ENCODE measurements at regions not wholly inside any gene's neighbourhood (a gene's known extent, or its start where the extent isn't known, plus 50 kb on each side); places are given as distances from the start of the nearest gene placed in this dataset.

GRCh38 chr2:128372621-128373341 lies 54.1 kb upstream of the HS6ST1 start:
- no peak overlapping the region for H3K4me2 ChIP-seq (ENCODE audit: extremely low read depth, insufficient read depth, low read length)
- peaks cover 17% of the 10 kb centered on the region for H3K4me1 ChIP-seq (ENCODE audit: control insufficient read depth, extremely low read depth, insufficient read depth, low read length)
- DNase-seq (ENCODE audit: low read depth in 2 of 2), result no peak
- H3K4me3 ChIP-seq (replicated peaks in 1 of 4; ENCODE audit: control extremely low read depth in 1 of 4, insufficient read depth in 1 of 4, low read depth in 3 of 4, low read length in 4 of 4), result no peak overlapping the region
- TF ChIP-seq EZH2 (IDR thresholded peaks at IDR 0.05; ENCODE audit: low read length, missing control alignments), result no peak
- TF ChIP-seq CTCF (conservative IDR thresholded peaks at IDR 0.05 in 1 of 2, IDR thresholded peaks at IDR 0.05 in 1 of 2; ENCODE audit: low read depth in 1 of 2, low read length in 2 of 2), result no peak
- H3K27me3 ChIP-seq (ENCODE audit: control insufficient read depth, insufficient read depth, low read length), result no peaks in the 10 kb centered on the region
- no peak overlapping the region for H2AFZ ChIP-seq (ENCODE audit: low read length)
- no peak overlapping the region for H3K9ac ChIP-seq (ENCODE audit: insufficient read depth, low read length)
- no peaks in the 10 kb centered on the region for H3K9me3 ChIP-seq (ENCODE audit: control insufficient read depth, insufficient read depth, low read depth, low read length)
- no peaks in the 10 kb centered on the region for H3K79me2 ChIP-seq (ENCODE audit: control insufficient read depth, insufficient read depth, low read length)
- H3K36me3 ChIP-seq (ENCODE audit: control insufficient read depth, insufficient read depth, low read length), result no peaks in the 10 kb centered on the region
- H4K20me1 ChIP-seq (ENCODE audit: control insufficient read depth, extremely low read depth, insufficient read depth, low read length), result no peaks in the 10 kb centered on the region
- no peak overlapping the region for H3K27ac ChIP-seq (ENCODE audit: insufficient read depth, low read length)

- Histone ChIP-seq H3K4me3 (replicated peaks in 1 of 4; ENCODE audit: control extremely low read depth in 1 of 4, insufficient read depth in 1 of 4, low read depth in 3 of 4, low read length in 4 of 4) (no peak overlapping the region), H2AFZ (ENCODE audit: low read length) (no peak overlapping the region), H3K27me3 (ENCODE audit: control insufficient read depth, insufficient read depth, low read length) (no peaks in the 10 kb centered on the region), H3K36me3 (ENCODE audit: control insufficient read depth, insufficient read depth, low read length) (no peaks in the 10 kb centered on the region), H3K79me2 (ENCODE audit: control insufficient read depth, insufficient read depth, low read length) (no peaks in the 10 kb centered on the region), H3K4me1 (ENCODE audit: control insufficient read depth, extremely low read depth, insufficient read depth, low read length) (peaks cover 17% of the 10 kb centered on the region), H4K20me1 (ENCODE audit: control insufficient read depth, extremely low read depth, insufficient read depth, low read length) (no peaks in the 10 kb centered on the region), H3K9ac (ENCODE audit: insufficient read depth, low read length) (no peak overlapping the region), H3K27ac (ENCODE audit: insufficient read depth, low read length) (no peak overlapping the region), H3K4me2 (ENCODE audit: extremely low read depth, insufficient read depth, low read length) (no peak overlapping the region), H3K9me3 (ENCODE audit: control insufficient read depth, insufficient read depth, low read depth, low read length) (no peaks in the 10 kb centered on the region)
- TF ChIP-seq CTCF (conservative IDR thresholded peaks at IDR 0.05 in 1 of 2, IDR thresholded peaks at IDR 0.05 in 1 of 2; ENCODE audit: low read depth in 1 of 2, low read length in 2 of 2) (no peak), EZH2 (IDR thresholded peaks at IDR 0.05; ENCODE audit: low read length, missing control alignments) (no peak)
- DNase-seq (ENCODE audit: low read depth in 2 of 2), result no peak
These were observed 54.9 kb upstream of the HS6ST1 start for GRCh38 chr2:128373451-128374000.

GRCh38 chr2:128374001-128374710 lies 55.5 kb upstream of the HS6ST1 start:
- no peaks in the 10 kb centered on the region for H4K20me1 ChIP-seq (ENCODE audit: control insufficient read depth, extremely low read depth, insufficient read depth, low read length)
- no peaks in the 10 kb centered on the region for H3K9me3 ChIP-seq (ENCODE audit: control insufficient read depth, insufficient read depth, low read depth, low read length)
- H3K79me2 ChIP-seq (ENCODE audit: control insufficient read depth, insufficient read depth, low read length), result no peaks in the 10 kb centered on the region
- H3K36me3 ChIP-seq (ENCODE audit: control insufficient read depth, insufficient read depth, low read length), result no peaks in the 10 kb centered on the region
- H3K27ac ChIP-seq (ENCODE audit: insufficient read depth, low read length), result no peak overlapping the region
- peak; percentile 87 to 95 for DNase-seq (ENCODE audit: low read depth in 2 of 2)
- peaks cover 21% of the 10 kb centered on the region for H3K4me1 ChIP-seq (ENCODE audit: control insufficient read depth, extremely low read depth, insufficient read depth, low read length)
- TF ChIP-seq EZH2 (IDR thresholded peaks at IDR 0.05; ENCODE audit: low read length, missing control alignments), result no peak
- no peak for TF ChIP-seq CTCF (conservative IDR thresholded peaks at IDR 0.05 in 1 of 2, IDR thresholded peaks at IDR 0.05 in 1 of 2; ENCODE audit: low read depth in 1 of 2, low read length in 2 of 2)
- H3K27me3 ChIP-seq (ENCODE audit: control insufficient read depth, insufficient read depth, low read length), result no peaks in the 10 kb centered on the region
- H3K9ac ChIP-seq (ENCODE audit: insufficient read depth, low read length), result no peak overlapping the region
- H3K4me3 ChIP-seq (replicated peaks in 1 of 4; ENCODE audit: control extremely low read depth in 1 of 4, insufficient read depth in 1 of 4, low read depth in 3 of 4, low read length in 4 of 4), result no peak overlapping the region
- peak overlapping the region; percentile 52 for H2AFZ ChIP-seq (ENCODE audit: low read length)
- H3K4me2 ChIP-seq (ENCODE audit: extremely low read depth, insufficient read depth, low read length), result peak overlapping the region; percentile 54
